ENCODE measurements at regions not wholly inside any gene's neighbourhood (a gene's known extent, or its start where the extent isn't known, plus 50 kb on each side); places are given as distances from the start of the nearest gene placed in this dataset.

- TF ChIP-seq CTCF (conservative IDR thresholded peaks at IDR 0.05; ENCODE audit: low read depth, low read length): no peak
- no peak for TF ChIP-seq EZH2 (IDR thresholded peaks at IDR 0.05; ENCODE audit: borderline replicate concordance, low read depth, low read length, poor library complexity, severe bottlenecking)
Observed at GRCh38 chr6:141922898-141923297, 209.8 kb upstream of the GJE1 start.

All from A673 (cell line).